PFSK-1 (cell line): ENCODE measurements at regions not wholly inside any gene's neighbourhood (a gene's known extent, or its start where the extent isn't known, plus 50 kb on each side); places are given as distances from the start of the nearest gene placed in this dataset.

Source experiments
- POLR2AphosphoS5 ChIP-seq: IDR thresholded peaks from 2 replicates; pipeline ENCODE4 v1.6.1; 2012; ENCODE audit warnings: low read depth, mild to moderate bottlenecking, control low read depth, low read length, moderate library complexity
- TF ChIP-seq, protein P1 (sequence below), 2 experiments: IDR thresholded peaks; 2 replicates each; pipeline versions ENCODE4 v1.6.1 to v1.8.0; 2011 to 2012; ENCODE audit warnings: low read depth in 2 of 2, low read length in 2 of 2, control low read depth in 1 of 2, inconsistent platforms in 1 of 2, mild to moderate bottlenecking in 1 of 2, moderate library complexity in 1 of 2; ENCODE audit not compliant: insufficient read depth in 1 of 2

GRCh38 chr5:15421921-15422412, 78.0 kb upstream of the FBXL7 start:
- no peak for TF ChIP-seq POLR2AphosphoS5
- TF ChIP-seq, protein P1, sequence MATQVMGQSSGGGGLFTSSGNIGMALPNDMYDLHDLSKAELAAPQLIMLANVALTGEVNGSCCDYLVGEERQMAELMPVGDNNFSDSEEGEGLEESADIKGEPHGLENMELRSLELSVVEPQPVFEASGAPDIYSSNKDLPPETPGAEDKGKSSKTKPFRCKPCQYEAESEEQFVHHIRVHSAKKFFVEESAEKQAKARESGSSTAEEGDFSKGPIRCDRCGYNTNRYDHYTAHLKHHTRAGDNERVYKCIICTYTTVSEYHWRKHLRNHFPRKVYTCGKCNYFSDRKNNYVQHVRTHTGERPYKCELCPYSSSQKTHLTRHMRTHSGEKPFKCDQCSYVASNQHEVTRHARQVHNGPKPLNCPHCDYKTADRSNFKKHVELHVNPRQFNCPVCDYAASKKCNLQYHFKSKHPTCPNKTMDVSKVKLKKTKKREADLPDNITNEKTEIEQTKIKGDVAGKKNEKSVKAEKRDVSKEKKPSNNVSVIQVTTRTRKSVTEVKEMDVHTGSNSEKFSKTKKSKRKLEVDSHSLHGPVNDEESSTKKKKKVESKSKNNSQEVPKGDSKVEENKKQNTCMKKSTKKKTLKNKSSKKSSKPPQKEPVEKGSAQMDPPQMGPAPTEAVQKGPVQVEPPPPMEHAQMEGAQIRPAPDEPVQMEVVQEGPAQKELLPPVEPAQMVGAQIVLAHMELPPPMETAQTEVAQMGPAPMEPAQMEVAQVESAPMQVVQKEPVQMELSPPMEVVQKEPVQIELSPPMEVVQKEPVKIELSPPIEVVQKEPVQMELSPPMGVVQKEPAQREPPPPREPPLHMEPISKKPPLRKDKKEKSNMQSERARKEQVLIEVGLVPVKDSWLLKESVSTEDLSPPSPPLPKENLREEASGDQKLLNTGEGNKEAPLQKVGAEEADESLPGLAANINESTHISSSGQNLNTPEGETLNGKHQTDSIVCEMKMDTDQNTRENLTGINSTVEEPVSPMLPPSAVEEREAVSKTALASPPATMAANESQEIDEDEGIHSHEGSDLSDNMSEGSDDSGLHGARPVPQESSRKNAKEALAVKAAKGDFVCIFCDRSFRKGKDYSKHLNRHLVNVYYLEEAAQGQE (IDR thresholded peaks at IDR 0.05; ENCODE audit: insufficient read depth in 1 of 2, low read depth in 2 of 2, low read length in 2 of 2) = no peak
